Renal cortex interstitium (tissue), 11 donors: ENCODE measurements at regions not wholly inside any gene's neighbourhood (a gene's known extent, or its start where the extent isn't known, plus 50 kb on each side); places are given as distances from the start of the nearest gene placed in this dataset.
"Not testable (repeated sequence)": the region's sequence is repeated elsewhere in the genome, so short reads cannot be mapped to it uniquely, and the experiment has no call there.

Source experiments
- DNase-seq, 11 donors: peaks; one replicate each; pipeline ENCODE4 v3.0.0-alpha.2; 2013; ENCODE audit warnings: low read depth in 9 of 11, low spot score in 4 of 11; ENCODE audit errors: extremely low read depth in 1 of 11

DNA sequence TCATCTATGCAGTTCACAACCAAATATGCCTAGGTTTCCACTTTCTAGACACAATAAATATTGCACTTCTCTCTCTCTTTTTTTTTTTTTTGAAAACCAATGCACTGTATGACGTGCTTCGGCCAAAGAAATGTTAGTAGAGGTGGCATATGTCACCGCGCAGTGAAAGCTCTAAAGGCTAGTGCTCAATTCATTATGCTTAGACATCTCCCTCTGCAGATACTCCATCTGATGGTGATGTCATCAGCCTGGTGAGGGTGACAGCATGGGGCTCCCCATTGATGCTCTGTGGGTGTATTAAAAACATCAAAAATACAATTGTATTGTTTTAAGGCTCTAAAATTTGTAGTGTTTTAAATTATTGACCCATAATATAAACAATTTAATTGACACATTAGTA is 608.8 kb upstream of the C16orf82 start:
- no peak for DNase-seq

DNA sequence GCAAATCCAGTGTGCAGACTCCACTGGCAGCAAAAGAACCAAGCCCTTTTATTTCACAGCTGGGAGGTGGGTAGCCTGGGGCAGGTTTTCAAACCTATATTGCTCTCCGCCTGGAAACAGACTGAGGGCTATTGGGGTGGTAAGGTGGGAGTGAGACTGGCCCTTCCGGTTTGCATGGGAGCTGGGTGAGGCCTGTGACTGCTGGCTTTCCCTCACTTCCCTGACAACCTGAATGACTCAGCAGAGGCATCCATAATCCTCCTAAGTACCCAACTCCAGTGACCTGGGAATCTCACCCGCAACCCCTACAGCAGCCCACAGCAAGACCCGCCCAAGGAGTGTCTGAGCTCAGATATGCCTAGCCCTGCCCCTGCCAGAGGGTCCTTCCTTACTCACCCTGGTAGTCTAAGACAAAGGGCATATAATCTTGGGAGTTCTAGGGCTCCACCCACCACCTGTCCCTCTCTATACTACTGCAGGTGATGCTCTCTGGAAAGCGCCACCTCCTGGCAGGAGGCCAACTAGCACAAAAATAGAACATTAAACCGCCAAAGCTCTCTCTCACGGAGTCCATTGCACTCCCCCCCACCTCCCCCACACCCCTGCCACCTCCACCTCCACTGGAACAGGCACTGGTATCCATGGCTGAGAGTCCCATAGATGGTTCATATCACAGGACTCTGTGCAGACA is 602.0 kb upstream of the C16orf82 start:
- DNase-seq, result no peak

DNA sequence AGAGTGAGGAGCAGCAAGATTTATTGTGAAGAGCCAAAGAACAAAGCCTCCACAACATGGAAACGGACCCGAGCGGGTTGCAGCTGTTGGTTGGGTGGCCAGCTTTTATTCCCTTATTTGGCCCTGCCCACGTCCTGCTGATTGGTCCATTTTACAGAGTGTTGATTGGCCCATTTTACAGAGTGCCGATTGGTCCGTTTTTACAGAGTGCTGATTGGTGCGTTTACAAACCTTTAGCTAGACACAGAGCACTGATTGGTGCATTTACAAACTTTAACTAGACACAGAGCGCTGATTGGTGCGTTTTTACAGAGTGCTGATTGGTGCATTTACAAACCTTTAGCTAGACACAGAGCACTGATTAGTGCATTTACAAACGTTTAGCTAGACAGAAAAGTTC is 592.3 kb upstream of the C16orf82 start:
- not testable (repeated sequence) for DNase-seq

DNA sequence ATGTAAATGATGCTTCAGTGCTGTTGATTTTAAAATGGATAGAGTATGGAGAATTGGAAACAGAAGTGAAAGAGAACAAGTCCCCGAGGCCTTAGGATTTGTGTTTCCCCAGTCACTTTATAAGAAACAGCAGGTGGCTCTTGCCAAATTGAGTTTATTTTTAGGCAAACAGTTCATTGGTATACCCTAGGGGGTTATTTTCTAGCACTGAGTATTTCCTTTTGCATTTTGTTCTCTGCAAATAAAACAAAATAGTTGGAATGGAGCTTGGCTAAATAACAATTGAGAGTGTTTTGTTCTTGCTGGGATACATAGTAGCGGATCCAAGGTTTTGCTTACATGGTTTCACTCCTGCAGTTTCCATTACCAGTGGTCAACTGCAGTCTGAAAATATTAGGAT is 591.1 kb upstream of the C16orf82 start:
- DNase-seq, result no peak

DNA sequence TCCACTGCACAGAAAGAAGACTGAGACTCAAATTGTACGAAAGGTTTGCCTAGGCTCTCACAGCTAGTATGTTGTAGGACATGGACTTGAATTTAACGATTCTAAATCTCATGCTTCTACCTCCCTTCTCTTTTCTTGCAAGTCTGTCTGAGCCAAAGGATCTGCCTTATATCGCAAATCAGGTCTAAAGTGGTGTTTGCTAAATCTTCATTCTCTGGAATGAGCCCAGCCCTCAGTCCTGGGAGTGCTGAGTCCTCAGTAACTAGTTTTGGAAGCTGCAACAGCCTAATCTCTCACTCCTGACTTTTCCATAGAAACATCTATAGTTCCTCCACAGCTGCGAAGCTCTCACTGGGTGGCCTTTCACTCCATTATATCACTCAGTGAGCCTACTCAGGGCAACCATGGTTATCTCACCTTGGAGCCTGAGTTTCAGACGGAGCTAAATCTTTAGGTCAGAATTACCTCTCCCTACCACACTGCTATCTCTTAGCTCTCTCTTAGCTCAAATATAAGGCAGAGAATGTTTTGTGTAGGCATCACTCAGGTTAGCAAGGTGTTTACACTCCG is 575.5 kb upstream of the C16orf82 start:
- DNase-seq, result no peak

DNA sequence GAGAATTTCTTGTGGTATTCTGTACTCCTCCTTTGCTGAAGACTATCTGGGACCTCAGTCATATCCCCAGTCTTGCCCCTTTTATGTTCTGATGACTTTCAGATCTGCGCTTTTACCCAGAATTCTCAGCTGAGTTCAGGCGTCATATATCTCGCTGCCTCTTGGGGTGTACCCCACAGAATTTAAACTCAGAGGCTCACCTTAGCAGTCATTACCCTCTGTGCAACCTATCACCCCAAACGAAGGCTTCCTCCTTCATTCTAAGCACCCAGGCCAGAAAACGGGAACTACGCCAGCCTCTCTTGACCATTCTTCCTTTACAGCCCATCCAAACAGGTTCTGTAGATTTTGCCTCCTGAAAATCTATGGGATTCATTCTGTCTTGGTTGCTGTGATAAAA is 574.8 kb upstream of the C16orf82 start:
- DNase-seq, result no peak

DNA sequence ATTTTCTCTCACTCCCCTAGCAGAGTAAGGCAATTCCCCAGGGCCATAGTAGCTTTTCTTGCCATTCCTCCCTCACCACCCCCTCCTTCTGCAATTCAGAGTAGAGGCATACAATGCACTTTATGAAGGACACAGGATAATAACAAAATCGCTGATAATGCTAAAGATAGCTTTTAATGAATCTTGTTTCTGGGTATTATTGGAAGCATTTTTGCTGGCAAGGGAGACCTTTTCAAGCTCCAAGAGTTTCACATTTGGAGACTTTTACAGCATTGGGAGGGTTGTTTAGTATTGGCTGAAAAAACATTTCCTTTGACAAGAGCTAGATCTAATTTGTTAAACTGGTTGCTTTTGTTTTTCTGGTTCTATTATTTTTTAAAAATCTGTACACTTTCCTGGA is 573.0 kb upstream of the C16orf82 start:
- no peak for DNase-seq

DNA sequence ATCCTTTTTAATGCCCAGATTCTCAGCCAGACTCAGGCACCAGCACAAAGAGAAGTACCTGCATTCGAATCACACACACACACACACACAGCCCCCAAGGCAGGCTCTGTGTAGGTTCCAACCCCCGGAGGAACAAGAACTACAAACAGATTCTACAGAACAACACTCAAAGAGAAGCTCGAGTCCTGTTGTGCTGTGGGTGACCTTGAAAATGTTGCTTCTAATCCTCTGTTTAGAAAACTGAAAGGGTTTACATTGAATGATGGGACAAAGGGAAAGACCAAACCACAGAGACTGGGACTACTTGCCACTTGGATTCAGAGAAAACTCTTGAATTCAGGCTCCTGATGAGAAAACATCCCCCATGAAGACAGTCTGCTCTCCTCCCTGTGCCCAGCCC is 568.8 kb upstream of the C16orf82 start:
- no peak for DNase-seq

DNA sequence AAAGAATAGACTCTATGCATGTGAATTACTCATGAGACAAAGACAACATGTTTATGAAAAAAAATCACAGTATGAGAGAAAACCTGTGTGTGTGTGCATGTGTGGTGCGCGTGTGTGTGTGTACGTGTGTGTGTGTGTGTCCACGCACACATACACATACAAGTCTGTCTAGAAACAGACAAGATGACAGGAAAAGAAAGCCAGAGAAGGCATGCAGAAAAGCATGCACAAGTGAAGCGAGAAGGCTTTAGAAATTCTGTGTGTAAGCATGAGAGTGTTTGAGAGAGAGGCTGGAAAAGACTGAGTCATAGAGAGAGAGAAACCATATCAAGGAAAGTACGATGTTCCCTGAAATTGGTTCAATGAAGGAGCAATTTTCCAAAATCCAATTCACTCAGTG is 566.4 kb upstream of the C16orf82 start:
- DNase-seq, result no peak

DNA sequence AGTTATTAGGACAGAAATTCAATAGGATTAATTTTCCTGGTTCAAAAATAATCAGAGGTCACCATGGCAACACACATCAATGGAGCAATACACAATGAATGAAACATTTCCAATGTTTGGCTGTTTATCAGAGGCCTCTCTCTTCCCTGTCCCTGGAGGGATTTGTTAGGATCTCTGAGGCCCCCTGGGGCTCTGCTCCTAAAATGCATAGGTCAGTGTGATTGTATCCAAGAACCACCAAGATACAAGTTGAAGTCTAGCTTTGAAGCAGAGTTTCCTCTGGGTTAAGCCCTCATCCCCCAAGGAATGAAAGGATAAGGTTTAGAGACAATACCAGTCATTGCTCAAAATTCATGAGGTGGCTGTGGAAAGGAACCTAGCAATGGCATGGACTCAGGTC is 561.2 kb upstream of the C16orf82 start:
- no peak for DNase-seq

DNA sequence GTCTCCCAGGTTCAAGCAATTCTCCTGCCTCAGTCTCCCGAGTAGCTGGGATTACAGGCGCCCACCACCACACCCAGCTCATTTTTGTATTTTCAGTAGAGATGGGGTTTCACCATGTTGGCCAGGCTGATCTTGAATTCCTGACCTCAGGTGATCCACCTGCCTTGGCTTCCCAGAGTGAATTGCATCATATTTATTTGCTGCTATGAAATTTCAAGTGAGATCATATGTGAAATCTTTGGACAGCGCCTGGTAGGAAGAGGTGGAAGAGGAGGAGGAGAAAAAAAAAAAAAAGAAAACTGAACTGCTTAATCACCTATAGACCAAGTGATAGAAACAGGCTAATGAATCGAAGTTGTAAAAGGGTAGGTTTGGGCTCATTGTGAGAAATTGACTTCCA is 557.8 kb upstream of the C16orf82 start:
- not testable (repeated sequence) for DNase-seq

DNA sequence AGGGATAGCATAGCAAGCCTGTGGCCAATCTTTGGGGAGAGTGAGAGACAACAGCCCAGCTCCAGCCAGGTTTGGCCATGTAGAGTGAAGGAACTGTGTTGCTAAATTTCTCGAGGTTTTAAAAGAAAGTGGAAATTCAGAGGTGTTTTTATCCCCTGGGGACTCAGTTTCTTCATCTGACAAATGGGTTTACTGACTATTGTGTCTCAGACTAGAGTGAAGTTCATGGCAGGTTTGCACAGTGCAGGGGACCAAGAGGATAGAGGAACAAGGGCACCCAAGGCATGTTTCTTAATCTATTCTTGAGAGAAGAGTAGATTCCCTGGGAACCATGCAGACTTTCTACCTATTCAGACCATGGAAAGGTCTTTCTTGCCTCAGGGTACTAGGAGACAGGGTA is 555.8 kb upstream of the C16orf82 start:
- no peak for DNase-seq

DNA sequence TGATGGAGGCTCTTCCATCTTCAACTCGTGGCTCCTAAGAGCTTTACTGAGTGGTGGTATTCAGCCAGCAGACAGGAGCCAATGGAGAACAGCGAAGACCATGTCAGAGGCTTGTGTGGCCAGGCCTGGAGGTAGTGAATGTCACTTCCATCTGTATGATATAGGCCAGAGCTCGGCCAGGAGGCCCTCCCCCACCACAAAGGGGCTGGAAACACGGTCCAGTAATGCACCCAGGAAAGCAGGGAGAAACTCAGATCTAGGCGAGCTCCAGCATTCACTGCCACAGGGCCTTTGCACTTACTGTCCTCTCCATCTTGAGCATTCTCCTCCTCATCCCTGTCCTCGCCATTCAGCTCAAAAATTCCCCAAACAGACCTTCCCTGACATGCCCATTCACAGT is 555.3 kb upstream of the C16orf82 start:
- DNase-seq, result no peak

DNA sequence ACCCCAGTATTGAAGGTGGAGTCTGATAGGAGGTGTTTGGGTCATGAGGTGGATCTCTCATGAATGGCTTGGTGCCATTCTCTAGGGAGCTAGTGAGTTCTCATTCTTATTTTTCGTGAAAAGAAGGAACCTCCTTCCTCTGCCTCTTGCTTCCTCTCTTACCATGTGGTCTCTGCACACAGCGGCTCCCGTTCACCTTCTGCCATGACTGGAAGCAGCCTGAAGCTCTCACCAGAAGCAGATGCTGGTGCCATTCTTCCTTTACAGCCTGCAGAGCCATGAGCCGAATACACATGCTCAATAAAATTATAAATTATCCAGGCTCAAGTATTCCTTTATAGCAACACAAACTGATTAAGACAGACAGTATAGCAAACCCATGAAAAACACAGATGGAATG is 545.1 kb upstream of the C16orf82 start:
- no peak for DNase-seq

DNA sequence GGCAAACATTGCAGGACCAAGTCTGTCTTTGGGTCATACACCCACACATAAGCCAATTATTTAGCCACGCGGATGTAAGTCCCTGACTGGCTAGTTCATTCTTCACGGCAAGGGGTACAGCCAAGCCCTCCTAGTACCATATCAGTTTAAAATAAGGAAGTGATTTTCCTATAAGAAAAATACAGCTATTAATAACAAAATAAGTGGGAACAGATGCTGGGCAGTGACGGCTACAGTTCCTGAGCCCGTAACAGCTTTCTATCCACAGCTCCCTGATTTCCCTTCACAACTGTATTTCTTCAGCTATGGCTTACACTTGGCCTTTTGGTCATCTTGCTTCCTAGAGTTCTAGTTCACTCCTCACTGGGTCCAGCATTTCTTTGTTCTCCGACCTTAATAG is 542.4 kb upstream of the C16orf82 start:
- DNase-seq, result no peak

DNA sequence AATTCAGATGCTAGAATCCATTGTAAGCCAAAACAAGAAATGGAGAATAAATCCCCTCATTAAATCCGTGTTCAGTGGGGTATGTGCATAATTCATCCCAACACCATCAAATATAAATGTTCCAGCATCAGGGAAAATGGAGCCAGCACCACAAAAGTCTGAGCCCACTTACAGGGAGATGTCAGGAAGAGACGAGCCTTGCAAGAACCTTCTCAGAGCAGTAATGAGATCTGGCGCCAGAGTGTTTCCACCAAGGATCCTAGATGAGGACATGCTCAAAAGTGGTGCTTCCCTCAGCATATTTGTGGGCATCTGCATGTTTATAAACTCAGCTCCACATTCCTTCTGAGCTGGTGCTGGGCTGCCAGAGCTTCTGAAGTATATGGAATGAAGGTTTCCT is 541.9 kb upstream of the C16orf82 start:
- no peak for DNase-seq

DNA sequence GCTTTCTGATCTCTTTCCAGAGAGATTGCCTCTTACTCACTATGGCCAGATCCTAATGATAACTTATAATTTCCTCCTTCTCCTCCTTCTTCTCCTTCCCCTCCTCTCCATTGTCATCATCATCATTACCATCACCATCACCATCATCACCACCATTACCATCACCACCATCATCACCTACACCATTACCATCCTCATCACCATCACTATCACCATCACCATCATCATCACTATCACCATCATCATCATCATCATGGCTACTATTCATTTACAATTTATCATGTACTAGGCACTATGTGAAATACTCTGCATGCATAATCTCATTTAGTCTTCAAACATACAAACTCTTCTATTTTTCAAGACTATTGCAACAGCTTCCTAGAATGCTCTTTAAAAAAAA is 540.9 kb upstream of the C16orf82 start:
- no peak for DNase-seq

DNA sequence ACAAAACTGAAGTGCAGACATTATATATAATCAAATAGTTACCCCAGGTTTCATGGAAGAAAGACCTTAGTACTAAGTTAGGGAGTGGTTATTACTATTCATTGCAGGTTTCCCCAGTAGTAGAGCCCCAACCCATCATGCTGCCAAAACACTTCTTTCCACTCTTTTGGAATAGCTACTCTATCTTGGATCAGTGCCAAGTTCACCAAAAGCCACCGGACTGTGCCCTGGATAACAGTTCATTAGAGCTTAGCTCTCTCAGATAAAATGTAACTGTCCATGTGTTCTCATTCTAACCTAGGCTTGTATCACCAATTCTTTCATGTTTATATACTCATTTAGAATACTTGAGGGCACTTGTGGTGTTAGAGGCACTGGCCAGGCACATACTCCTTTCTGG is 540.1 kb upstream of the C16orf82 start:
- no peak for DNase-seq

DNA sequence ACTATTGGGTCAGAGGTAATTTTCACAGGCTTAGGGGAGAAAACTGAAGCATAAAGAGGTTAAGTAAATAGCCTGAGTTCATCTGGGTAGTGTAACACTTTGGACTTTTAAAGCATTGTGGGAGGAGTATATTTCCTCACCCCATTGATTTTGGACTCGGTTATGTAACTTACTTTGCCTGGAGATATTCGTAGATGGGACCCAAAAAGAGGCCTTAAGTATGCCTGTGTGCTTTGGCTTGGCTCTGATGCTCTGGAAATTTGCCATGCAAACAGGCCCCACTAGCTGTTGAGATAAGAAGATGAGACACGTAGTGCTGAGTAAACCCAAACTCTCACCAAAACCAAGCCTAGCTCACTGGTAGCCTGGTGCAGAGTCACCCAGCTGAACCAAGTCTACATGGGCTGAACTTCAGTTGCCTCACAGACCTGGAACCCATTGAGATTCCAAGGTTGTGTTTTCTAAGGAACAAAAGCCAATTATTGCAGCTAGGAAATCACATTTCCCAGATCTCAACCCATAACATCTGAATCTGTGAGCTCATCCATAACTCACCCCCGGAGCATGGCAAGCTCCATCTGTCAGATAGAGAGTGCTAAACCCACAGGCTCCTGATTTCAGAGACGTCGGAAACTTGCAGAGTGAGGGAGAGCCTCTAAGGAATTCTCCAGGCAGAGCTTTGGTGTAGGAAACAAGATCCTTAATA is 536.0 kb upstream of the C16orf82 start:
- DNase-seq, result no peak

DNA sequence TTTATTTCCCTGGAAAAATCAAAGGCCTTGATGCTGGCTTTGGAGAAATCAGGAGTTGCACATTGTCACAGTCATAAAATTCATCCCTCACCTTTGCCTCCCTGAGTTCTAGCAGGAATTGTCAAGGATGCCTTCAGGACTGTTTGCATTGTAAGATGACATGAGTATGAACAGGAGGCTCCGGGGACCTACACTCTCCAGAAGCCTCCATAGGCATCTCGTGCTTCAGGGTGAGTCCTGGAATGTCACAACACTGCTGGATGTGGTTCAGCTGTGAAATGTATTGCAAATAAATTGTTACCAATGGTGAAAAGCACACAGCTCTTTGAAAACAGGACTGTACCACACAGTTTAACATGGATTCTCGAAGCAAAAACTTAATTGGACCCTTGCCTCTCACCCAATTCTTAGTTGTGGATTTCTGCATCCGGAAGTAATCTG is 535.4 kb upstream of the C16orf82 start:
- no peak for DNase-seq

DNA sequence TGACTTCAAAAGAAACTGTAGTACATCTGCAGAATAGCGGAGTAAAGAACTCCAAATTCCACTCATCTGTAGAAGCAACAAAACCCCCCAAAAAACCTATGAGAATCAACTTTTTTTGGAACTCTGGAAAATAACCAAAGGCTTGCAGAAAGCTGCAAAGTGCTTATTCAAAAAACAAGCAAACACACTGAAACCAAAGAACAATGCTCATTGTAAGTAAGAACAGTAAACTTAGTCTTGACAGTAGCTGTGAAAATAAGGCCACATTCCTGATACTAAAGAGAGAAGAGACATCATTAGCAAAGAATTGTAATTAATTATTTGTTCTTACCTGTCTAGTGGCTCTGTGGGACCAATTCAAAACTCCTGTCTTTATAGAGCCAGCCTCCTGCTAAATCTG is 534.3 kb upstream of the C16orf82 start:
- no peak for DNase-seq
